T-helper 2 cell (primary cell): ENCODE measurements at regions not wholly inside any gene's neighbourhood (a gene's known extent, or its start where the extent isn't known, plus 50 kb on each side); places are given as distances from the start of the nearest gene placed in this dataset.
"Not testable (repeated sequence)": the region's sequence is repeated elsewhere in the genome, so short reads cannot be mapped to it uniquely, and the experiment has no call there.

ENCODE experiments used
- DNase-seq, 5 experiments: peaks; one replicate each; pipeline versions ENCODE4 v3.0.0 to v3.0.0-alpha.2; 2012 to 2022

- no peak for DNase-seq
Observed at GRCh38 chr5:14054111-14054854, 88.9 kb upstream of the TRIO start.

GRCh38 chr5:14050821-14051220 lies 92.3 kb upstream of the TRIO start:
- DNase-seq = no peak

- DNase-seq = no peak
Observed at GRCh38 chr5:14048434-14048833, 94.7 kb upstream of the TRIO start.

- no peak for DNase-seq
Observed at GRCh38 chr5:14041528-14042192, 97.2 kb upstream of the DNAH5 start.

GRCh38 chr5:14040542-14040941 lies 96.1 kb upstream of the DNAH5 start:
- DNase-seq = no peak

- no peak for DNase-seq
Observed at GRCh38 chr5:14039576-14039975, 95.1 kb upstream of the DNAH5 start.

- DNase-seq = no peak
Observed at GRCh38 chr5:14039063-14039462, 94.6 kb upstream of the DNAH5 start.

GRCh38 chr5:14038341-14038959 lies 94.0 kb upstream of the DNAH5 start:
- DNase-seq = no peak

GRCh38 chr5:14036947-14037346 lies 92.5 kb upstream of the DNAH5 start:
- no peak for DNase-seq

- no peak for DNase-seq
Observed at GRCh38 chr5:14036514-14036913, 92.0 kb upstream of the DNAH5 start.

GRCh38 chr5:14035859-14036503 lies 91.5 kb upstream of the DNAH5 start:
- DNase-seq = no peak

- DNase-seq = no peak
Observed at GRCh38 chr5:14034963-14035362, 90.5 kb upstream of the DNAH5 start.

- no peak for DNase-seq
Observed at GRCh38 chr5:14032918-14033317, 88.4 kb upstream of the DNAH5 start.

GRCh38 chr5:14028938-14029584 lies 84.6 kb upstream of the DNAH5 start:
- no peak for DNase-seq

GRCh38 chr5:14028188-14028587 lies 83.7 kb upstream of the DNAH5 start:
- DNase-seq = no peak

- no peak for DNase-seq
Observed at GRCh38 chr5:14025569-14026286, 81.2 kb upstream of the DNAH5 start.

GRCh38 chr5:14022971-14023370 lies 78.5 kb upstream of the DNAH5 start:
- no peak for DNase-seq

- DNase-seq = not testable (repeated sequence)
Observed at GRCh38 chr5:14020944-14021343, 76.5 kb upstream of the DNAH5 start.

GRCh38 chr5:14019768-14020290 lies 75.3 kb upstream of the DNAH5 start:
- no peak for DNase-seq

- DNase-seq = no peak
Observed at GRCh38 chr5:14017904-14018303, 73.4 kb upstream of the DNAH5 start.

- DNase-seq = no peak
Observed at GRCh38 chr5:14016549-14016948, 72.1 kb upstream of the DNAH5 start.
